ENCODE measurements at regions not wholly inside any gene's neighbourhood (a gene's known extent, or its start where the extent isn't known, plus 50 kb on each side); places are given as distances from the start of the nearest gene placed in this dataset.
"Not testable (repeated sequence)": the region's sequence is repeated elsewhere in the genome, so short reads cannot be mapped to it uniquely, and the experiment has no call there.

DNA sequence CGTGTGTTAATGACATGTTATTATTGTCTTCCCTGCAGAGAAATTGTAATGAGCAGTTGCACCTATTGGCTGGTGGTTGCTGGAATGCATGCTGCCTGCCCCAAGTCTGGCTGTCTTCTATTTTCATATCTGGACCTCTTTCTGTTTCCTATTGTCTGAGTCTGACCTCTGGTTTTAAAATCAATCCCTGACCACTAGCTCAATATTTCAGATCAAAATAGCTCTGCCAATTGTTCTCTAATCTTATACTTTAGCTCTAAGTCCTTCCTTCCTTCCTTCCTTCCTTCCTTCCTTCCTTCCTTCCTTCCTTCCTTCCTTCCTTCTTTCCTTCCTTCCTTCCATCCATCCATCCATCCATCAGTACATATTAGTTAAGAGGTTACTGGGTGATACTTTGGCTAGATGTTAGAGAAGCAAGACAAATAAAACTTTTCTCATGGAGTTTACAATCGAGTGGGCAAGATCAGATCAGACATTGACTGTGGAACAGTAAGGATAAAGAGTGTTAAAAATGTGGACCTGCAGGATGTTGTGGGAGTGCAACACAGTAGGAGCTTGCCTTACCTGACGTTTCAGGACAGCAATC, 417.1 kb downstream of the SOCS6 start:
- DNase-seq = no peak
- ATAC-seq = no peak
- no peak overlapping the region for H3K27ac ChIP-seq (ENCODE audit: low read length)
- no peak overlapping the region for H3K4me3 ChIP-seq (ENCODE audit: low read length)
- intact Hi-C loops (cut with DNase I) = no loop called here
- H3K4me1 ChIP-seq (ENCODE audit: control insufficient read depth, insufficient read depth, low read length) = no peaks in the 10 kb centered on the region
- no peaks in the 10 kb centered on the region for H3K9me3 ChIP-seq (ENCODE audit: control insufficient read depth, low read length)
- WGBS = 64% methylated on average over 3 of the region's 3 CpGs
- no peaks in the 10 kb centered on the region for H3K27me3 ChIP-seq (ENCODE audit: control insufficient read depth, insufficient read depth)

DNA sequence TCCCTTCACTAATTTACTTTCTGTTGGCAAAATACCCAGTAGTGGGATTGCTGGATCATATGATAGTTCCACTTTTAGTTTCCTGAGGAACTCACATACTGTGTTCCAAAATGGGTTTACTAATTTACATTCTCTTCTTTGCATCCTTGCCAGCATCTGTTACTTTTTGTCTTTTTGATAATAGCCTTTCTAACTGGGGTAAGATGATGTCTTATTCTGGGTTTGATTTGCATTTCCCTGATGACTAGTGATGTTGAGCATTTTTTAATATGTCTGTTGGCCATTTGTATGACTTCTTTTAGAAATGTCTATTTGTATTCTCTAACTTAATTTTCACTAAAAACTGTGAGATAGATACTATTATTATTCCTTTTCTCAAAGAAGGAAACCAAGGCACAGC, 411.7 kb downstream of the SOCS6 start:
- DNase-seq = no peak
- Histone ChIP-seq H3K4me3 (ENCODE audit: low read length) (no peak overlapping the region), H3K27ac (ENCODE audit: low read length) (no peak overlapping the region), H3K27me3 (ENCODE audit: control insufficient read depth, insufficient read depth) (no peaks in the 10 kb centered on the region), H3K9me3 (ENCODE audit: control insufficient read depth, low read length) (no peaks in the 10 kb centered on the region), H3K4me1 (ENCODE audit: control insufficient read depth, insufficient read depth, low read length) (no peaks in the 10 kb centered on the region)
- intact Hi-C loops (cut with DNase I) = no loop called here
- no peak for ATAC-seq

DNA sequence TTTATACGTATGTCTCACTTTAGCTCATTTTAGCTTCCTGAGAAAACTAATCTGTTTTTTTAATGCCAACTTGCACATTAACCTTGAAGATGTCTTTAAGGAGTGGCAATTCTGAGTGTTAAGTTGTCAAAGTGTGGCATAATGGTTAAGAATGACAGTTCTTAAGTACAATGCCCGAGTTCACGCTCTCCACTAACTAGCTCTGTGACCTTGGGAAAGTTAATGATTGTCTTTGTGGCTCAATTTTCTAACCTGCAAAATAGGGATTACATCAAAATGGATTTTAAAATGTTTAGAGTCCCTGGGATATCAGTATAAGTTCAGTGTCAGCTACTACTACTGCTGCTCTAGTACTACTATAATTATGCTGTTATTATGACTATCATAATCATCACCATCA, 409.7 kb downstream of the SOCS6 start:
- Histone ChIP-seq H3K27me3 (ENCODE audit: control insufficient read depth, insufficient read depth) (no peaks in the 10 kb centered on the region), H3K4me1 (ENCODE audit: control insufficient read depth, insufficient read depth, low read length) (no peaks in the 10 kb centered on the region), H3K4me3 (ENCODE audit: low read length) (no peak overlapping the region), H3K9me3 (ENCODE audit: control insufficient read depth, low read length) (no peaks in the 10 kb centered on the region), H3K27ac (ENCODE audit: low read length) (no peak overlapping the region)
- no peak for DNase-seq
- 86% methylated on average over 3 of the region's 3 CpGs for WGBS
- intact Hi-C loops (cut with DNase I) = no loop called here
- no peak for ATAC-seq

DNA sequence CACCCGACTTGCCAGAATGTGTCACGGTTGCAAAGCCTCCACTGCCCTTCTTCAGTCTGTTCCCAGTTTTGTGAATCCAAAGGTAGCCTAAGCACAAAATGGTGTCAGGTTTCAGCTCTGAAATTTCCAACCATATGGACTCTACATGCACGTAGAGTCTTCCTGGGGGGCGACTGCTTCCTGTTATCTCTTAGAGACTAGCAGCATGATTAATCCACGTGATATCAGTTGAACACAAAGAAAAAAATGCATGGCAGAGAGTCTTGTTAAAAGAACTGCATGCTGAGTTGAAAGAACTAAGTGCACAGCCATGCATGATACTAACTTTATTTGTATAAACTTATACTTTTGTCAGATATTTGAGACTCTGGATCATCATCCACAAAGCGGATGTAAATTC, 404.4 kb downstream of the SOCS6 start:
- no peak for ATAC-seq
- WGBS = 37% methylated on average over 6 of the region's 6 CpGs
- Histone ChIP-seq H3K27me3 (ENCODE audit: control insufficient read depth, insufficient read depth) (no peaks in the 10 kb centered on the region), H3K4me1 (ENCODE audit: control insufficient read depth, insufficient read depth, low read length) (peaks cover 1% of the 10 kb centered on the region), H3K9me3 (ENCODE audit: control insufficient read depth, low read length) (no peaks in the 10 kb centered on the region), H3K27ac (ENCODE audit: low read length) (no peak overlapping the region), H3K4me3 (ENCODE audit: low read length) (no peak overlapping the region)
- intact Hi-C loops (cut with DNase I) = no loop called here
- DNase-seq = no peak

DNA sequence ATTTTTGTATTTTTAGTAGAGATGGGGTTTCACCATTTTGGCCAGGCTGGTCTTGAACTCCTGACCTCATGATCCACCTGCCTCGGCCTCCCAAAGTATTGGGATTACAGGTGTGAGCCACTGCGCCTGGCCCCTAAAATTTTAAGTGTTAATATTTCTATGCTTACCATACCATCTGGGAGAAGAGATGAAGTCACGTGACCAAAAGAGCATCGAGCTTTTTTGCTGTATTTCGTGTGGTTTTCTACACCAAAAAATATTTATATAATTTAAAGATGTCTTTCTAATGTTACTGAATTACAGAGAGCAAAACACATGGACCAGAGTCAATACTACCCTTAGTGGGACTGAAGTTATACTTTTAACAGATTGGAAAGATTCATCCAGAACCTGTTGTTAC, 400.9 kb downstream of the SOCS6 start:
- ATAC-seq; H3K27ac ChIP-seq (ENCODE audit: low read length); H3K9me3 ChIP-seq (ENCODE audit: control insufficient read depth, low read length); DNase-seq; H3K4me3 ChIP-seq (ENCODE audit: low read length); intact Hi-C loops (cut with DNase I); H3K27me3 ChIP-seq (ENCODE audit: control insufficient read depth, insufficient read depth); H3K4me1 ChIP-seq (ENCODE audit: control insufficient read depth, insufficient read depth, low read length): not testable (repeated sequence)
- WGBS = 86% methylated on average over 5 of the region's 5 CpGs

DNA sequence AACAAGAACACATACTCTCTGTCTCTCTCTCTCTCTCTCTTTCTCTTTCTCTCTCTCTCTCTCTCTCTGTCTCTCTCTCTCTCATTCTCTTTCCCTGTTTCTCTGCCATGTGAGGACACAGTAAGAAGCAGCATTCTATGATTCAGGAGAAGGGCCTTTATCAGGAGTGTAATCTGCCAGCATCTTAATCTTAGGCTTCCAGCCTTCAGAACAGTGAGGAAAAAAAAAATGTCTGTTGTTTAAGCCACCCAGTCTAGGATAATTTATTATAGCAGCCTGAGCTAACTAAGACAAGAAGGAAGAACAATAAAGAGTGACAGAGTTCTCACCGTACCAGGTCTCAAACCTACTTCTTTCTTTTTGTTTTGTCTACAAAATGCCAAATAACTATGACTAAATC, 399.4 kb downstream of the SOCS6 start:
- Histone ChIP-seq H3K9me3 (ENCODE audit: control insufficient read depth, low read length) (no peaks in the 10 kb centered on the region), H3K27ac (ENCODE audit: low read length) (no peak overlapping the region), H3K27me3 (ENCODE audit: control insufficient read depth, insufficient read depth) (no peaks in the 10 kb centered on the region), H3K4me1 (ENCODE audit: control insufficient read depth, insufficient read depth, low read length) (peaks cover 1% of the 10 kb centered on the region), H3K4me3 (ENCODE audit: low read length) (no peak overlapping the region)
- no peak for ATAC-seq
- 61% methylated on average over 1 of the region's 1 CpG for WGBS
- intact Hi-C loops (cut with DNase I) = no loop called here
- no peak for DNase-seq

DNA sequence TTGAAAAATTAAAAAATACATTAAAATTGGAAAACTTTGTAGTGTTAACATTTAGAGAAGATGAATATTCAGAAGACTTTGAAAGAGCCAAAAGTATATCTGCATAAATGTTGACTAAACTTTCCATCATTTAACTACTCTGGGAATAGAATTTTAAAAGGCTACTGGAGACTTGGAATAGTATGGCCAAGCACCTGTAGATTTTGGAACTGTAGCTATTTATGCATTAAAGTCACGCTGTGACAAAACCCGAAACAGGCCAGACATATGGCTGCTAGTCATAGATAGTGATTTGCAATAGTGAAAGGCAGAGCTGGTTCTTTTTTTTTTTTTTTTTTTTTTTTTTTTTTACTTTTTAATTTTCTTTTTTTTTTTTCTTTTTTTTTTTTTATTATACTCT, 396.0 kb downstream of the SOCS6 start:
- H3K4me3 ChIP-seq (ENCODE audit: low read length) = no peak overlapping the region
- 93% methylated on average over 2 of the region's 2 CpGs for WGBS
- no peak overlapping the region for H3K27ac ChIP-seq (ENCODE audit: low read length)
- intact Hi-C loops (cut with DNase I) = no loop called here
- no peak for DNase-seq
- no peaks in the 10 kb centered on the region for H3K27me3 ChIP-seq (ENCODE audit: control insufficient read depth, insufficient read depth)
- no peak for ATAC-seq
- no peaks in the 10 kb centered on the region for H3K4me1 ChIP-seq (ENCODE audit: control insufficient read depth, insufficient read depth, low read length)
- H3K9me3 ChIP-seq (ENCODE audit: control insufficient read depth, low read length) = no peaks in the 10 kb centered on the region

DNA sequence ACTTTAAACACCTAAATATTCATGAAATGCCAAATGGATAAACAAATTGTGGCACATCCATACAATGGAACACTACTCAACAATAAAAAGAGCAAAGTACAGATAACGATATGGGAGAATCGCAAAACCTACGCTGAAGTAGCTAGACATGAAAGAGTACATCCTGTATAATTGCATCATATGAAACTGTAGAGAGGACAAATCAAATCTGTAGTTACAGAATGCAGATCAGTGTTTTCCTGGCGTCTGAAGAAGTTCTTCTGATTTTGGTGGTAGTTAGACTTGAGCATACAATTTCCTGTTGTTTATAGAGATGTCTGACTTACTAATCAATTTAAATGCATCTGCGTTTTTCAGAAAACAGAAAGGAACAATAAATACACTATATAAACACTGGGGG, 394.4 kb downstream of the SOCS6 start:
- intact Hi-C loops (cut with DNase I) = no loop called here

DNA sequence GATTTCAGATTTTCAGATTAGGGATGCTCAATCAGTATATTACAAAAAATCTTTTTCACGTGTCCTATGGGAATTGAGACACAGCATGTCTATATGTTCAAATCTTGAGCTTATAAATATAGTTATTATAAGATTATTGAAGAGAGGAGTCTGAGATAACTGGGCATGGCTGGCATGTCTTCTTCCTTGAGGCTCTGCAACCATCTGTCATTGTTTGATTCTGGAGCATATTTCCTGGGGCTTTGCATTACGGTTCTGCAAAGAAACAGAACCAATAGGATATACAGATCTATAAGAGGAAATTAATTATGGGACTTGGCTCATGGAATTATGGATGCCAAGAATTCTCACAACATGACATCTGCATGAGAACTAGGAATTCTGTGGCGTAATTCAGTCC, 386.1 kb downstream of the SOCS6 start:
- no peaks in the 10 kb centered on the region for H3K27me3 ChIP-seq (ENCODE audit: control insufficient read depth, insufficient read depth)
- DNase-seq = no peak
- H3K4me1 ChIP-seq (ENCODE audit: control insufficient read depth, insufficient read depth, low read length) = no peaks in the 10 kb centered on the region
- 76% methylated on average over 3 of the region's 3 CpGs for WGBS
- intact Hi-C loops (cut with DNase I) = no loop called here
- no peak overlapping the region for H3K27ac ChIP-seq (ENCODE audit: low read length)
- H3K9me3 ChIP-seq (ENCODE audit: control insufficient read depth, low read length) = no peaks in the 10 kb centered on the region
- no peak for ATAC-seq
- H3K4me3 ChIP-seq (ENCODE audit: low read length) = no peak overlapping the region

More for the DNA sequence above, 394.4 kb downstream of the SOCS6 start:
- H3K27me3 ChIP-seq (ENCODE audit: control insufficient read depth, insufficient read depth) = no peaks in the 10 kb centered on the region
- no peaks in the 10 kb centered on the region for H3K4me1 ChIP-seq (ENCODE audit: control insufficient read depth, insufficient read depth, low read length)
- no peaks in the 10 kb centered on the region for H3K9me3 ChIP-seq (ENCODE audit: control insufficient read depth, low read length)
- DNase-seq = no peak
- no peak overlapping the region for H3K27ac ChIP-seq (ENCODE audit: low read length)
- 83% methylated on average over 5 of the region's 5 CpGs for WGBS
- ATAC-seq = no peak
- no peak overlapping the region for H3K4me3 ChIP-seq (ENCODE audit: low read length)

DNA sequence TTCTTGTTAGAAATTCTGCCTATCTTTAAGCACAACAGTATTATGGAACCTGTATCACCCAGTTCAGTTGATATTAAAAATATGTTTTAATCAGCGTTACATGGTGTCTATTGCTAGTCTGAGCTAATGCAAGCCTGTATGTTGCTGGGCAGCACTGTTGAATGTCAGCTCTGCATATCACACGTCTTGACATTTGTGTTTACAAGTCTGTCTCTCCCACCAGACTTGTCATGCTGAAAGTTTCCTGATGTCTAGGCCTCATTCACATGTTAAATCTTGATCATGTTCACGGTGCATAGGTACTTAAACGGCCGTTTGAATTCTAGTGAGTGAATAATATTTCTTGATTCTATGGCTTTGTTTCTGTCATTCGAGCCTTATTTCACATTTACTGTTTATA, 385.0 kb downstream of the SOCS6 start:
- intact Hi-C loops (cut with DNase I) = no loop called here

DNA sequence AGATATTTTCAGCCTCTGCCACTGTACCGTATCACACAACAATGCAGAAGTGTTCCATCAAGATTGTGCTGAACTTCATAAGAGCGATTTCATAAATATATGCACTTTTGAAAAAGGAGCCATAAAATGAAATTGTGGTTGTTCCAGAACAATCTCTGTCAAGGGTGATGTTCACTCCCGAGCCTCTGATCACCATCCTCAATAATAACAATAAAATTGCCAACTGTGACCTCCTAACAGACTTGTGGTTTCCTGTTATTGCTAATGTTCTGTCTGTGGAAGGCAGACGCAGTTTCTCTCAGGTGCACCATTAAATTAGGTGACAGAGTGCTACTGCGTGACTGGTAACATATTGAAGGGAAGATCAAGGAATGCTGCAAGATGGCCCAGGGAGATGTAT, 383.7 kb downstream of the SOCS6 start:
- intact Hi-C loops (cut with DNase I) = no loop called here

More for the DNA sequence above, 385.0 kb downstream of the SOCS6 start:
- 44% methylated on average over 6 of the region's 6 CpGs for WGBS
- ATAC-seq (no peak), DNase-seq (no peak)
- H3K27me3 ChIP-seq (ENCODE audit: control insufficient read depth, insufficient read depth) = no peaks in the 10 kb centered on the region
- no peaks in the 10 kb centered on the region for H3K9me3 ChIP-seq (ENCODE audit: control insufficient read depth, low read length)
- no peak overlapping the region for H3K27ac ChIP-seq (ENCODE audit: low read length)
- no peak overlapping the region for H3K4me3 ChIP-seq (ENCODE audit: low read length)
- H3K4me1 ChIP-seq (ENCODE audit: control insufficient read depth, insufficient read depth, low read length) = no peaks in the 10 kb centered on the region

DNA sequence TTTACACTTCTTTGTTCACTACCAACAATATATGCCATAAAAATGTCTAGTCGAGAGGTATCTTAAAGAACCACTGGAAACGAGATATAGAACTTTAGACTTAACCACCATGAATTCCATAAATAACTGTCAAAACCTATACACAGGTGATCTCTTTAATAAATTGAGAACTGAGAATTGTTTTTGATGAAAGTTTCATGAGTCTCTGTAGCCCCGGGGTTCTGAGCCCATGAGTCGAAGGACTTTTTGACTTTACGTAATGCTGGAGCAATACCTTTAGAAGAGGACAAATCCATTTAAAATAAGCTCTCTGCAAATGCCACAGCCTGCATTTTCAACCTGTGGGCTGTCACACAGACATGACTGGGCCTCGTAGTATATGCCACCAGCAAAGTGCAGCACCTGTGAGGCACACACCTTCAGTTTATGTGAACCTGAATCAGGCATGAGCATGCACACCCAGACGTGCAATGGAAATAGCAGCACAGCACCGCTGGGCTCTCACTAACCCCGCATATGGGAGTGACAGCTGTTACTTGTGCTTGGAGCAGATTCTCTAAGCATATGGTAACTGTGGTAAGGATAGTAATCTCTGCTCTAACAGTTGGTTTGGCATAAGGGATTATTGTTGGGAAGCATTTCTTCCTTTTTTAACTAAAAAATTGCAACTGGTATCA, 383.2 kb downstream of the SOCS6 start:
- ATAC-seq (no peak), DNase-seq (no peak)
- no peak overlapping the region for H3K4me3 ChIP-seq (ENCODE audit: low read length)
- WGBS = 82% methylated on average over 9 of the region's 9 CpGs
- no peaks in the 10 kb centered on the region for H3K4me1 ChIP-seq (ENCODE audit: control insufficient read depth, insufficient read depth, low read length)
- no peaks in the 10 kb centered on the region for H3K27me3 ChIP-seq (ENCODE audit: control insufficient read depth, insufficient read depth)
- H3K27ac ChIP-seq (ENCODE audit: low read length) = no peak overlapping the region
- intact Hi-C loops (cut with DNase I) = no loop called here
- no peaks in the 10 kb centered on the region for H3K9me3 ChIP-seq (ENCODE audit: control insufficient read depth, low read length)

More for the DNA sequence above, 383.7 kb downstream of the SOCS6 start:
- ATAC-seq = no peak
- 79% methylated on average over 5 of the region's 5 CpGs for WGBS
- Histone ChIP-seq H3K9me3 (ENCODE audit: control insufficient read depth, low read length) (no peaks in the 10 kb centered on the region), H3K27me3 (ENCODE audit: control insufficient read depth, insufficient read depth) (no peaks in the 10 kb centered on the region), H3K4me3 (ENCODE audit: low read length) (no peak overlapping the region), H3K27ac (ENCODE audit: low read length) (no peak overlapping the region), H3K4me1 (ENCODE audit: control insufficient read depth, insufficient read depth, low read length) (no peaks in the 10 kb centered on the region)
- DNase-seq = no peak

All from right cardiac atrium (tissue), 5 donors.